OCI-LY1 (cell line): ENCODE measurements at regions not wholly inside any gene's neighbourhood (a gene's known extent, or its start where the extent isn't known, plus 50 kb on each side); places are given as distances from the start of the nearest gene placed in this dataset.

Experiments used
- H2AFZ ChIP-seq: fragments of 200-600 bp; sonication (generic), shearing (Covaris generic); 2 replicates; pipeline ENCODE4 v1.6.0; 2014; ENCODE audit warnings: antibody characterized with exemption, mild to moderate bottlenecking, low read length
- H3F3A ChIP-seq: fragments of 200-600 bp; sonication (generic), shearing (Covaris generic); 2 replicates; pipeline ENCODE4 v1.6.0; 2014; ENCODE audit warnings: mild to moderate bottlenecking, antibody characterized with exemption, low read length, moderate library complexity; ENCODE audit not compliant: insufficient read depth
- H3K27ac ChIP-seq: fragments of 200-600 bp; sonication (generic); 2 replicates; pipeline ENCODE4 v1.5.1; 2014; ENCODE audit warnings: low read length, mixed run types, mild to moderate bottlenecking, low read depth; ENCODE audit not compliant: poor library complexity, severe bottlenecking
- H3K27me3 ChIP-seq: fragments of 200-600 bp; sonication (generic); 2 replicates; pipeline ENCODE4 v1.6.0; 2014; ENCODE audit warnings: antibody characterized with exemption, mild to moderate bottlenecking, low read length, moderate library complexity; ENCODE audit not compliant: insufficient read depth
- H3K36me3 ChIP-seq: fragments of 200-600 bp; sonication (generic); 2 replicates; pipeline ENCODE4 v1.6.1; 2014; ENCODE audit warnings: mild to moderate bottlenecking, antibody characterized with exemption, low read length, moderate library complexity, mixed read lengths; ENCODE audit not compliant: insufficient read depth
- H3K4me1 ChIP-seq: fragments of 200-600 bp; sonication (generic); 2 replicates; pipeline ENCODE4 v1.5.1; 2014; ENCODE audit warnings: mild to moderate bottlenecking, low read length, moderate library complexity; ENCODE audit not compliant: insufficient read depth, severe bottlenecking
- H3K4me2 ChIP-seq: fragments of 200-600 bp; sonication (generic), shearing (Covaris generic); 2 replicates; pipeline ENCODE4 v1.6.1; 2014; ENCODE audit warnings: low read length
- H3K4me3 ChIP-seq: fragments of 200-600 bp; sonication (generic); 2 replicates; pipeline ENCODE4 v1.5.1; 2014; ENCODE audit warnings: low read length, low read depth, mild to moderate bottlenecking, mixed read lengths; ENCODE audit not compliant: poor library complexity, severe bottlenecking
- H3K79me2 ChIP-seq: fragments of 200-600 bp; shearing (Covaris generic); 2 replicates; pipeline ENCODE4 v1.6.1; 2016; ENCODE audit warnings: mixed run types, low read length, mixed read lengths; ENCODE audit not compliant: insufficient read depth
- H3K9ac ChIP-seq: fragments of 200-600 bp; sonication (generic), shearing (Covaris generic); 2 replicates; pipeline ENCODE4 v1.6.1; 2014; ENCODE audit warnings: mild to moderate bottlenecking, low read length, mixed read lengths
- H3K9me2 ChIP-seq: fragments of 200-600 bp; sonication (generic), shearing (Covaris generic); 2 replicates; pipeline ENCODE4 v1.6.1; 2014; ENCODE audit warnings: low read depth, mild to moderate bottlenecking, low read length, mixed read lengths
- H3K9me3 ChIP-seq: fragments of 200-600 bp; shearing (Covaris generic); 2 replicates; pipeline ENCODE4 v1.6.1; 2014; ENCODE audit warnings: low read length, mixed read lengths
- H4K20me1 ChIP-seq: fragments of 200-600 bp; sonication (generic), shearing (Covaris generic); 2 replicates; pipeline ENCODE4 v1.6.0; 2016; ENCODE audit warnings: mild to moderate bottlenecking, low read length; ENCODE audit not compliant: insufficient read depth
- EZH2 ChIP-seq: fragments of 200-600 bp; sonication (generic), shearing (Covaris generic); IDR thresholded peaks from 2 replicates; pipeline ENCODE4 v1.8.0; 2017; ENCODE audit warnings: borderline replicate concordance, mixed run types, mild to moderate bottlenecking, antibody characterized with exemption, low read length, moderate library complexity, mixed read lengths
- TF ChIP-seq, protein P1 (sequence below): fragments of 200-600 bp; sonication (generic), shearing (Covaris generic); IDR thresholded peaks from 2 replicates; pipeline ENCODE4 v1.5.1; 2017; ENCODE audit warnings: mild to moderate bottlenecking, antibody characterized with exemption, low read length, moderate library complexity, mixed read lengths

DNA sequence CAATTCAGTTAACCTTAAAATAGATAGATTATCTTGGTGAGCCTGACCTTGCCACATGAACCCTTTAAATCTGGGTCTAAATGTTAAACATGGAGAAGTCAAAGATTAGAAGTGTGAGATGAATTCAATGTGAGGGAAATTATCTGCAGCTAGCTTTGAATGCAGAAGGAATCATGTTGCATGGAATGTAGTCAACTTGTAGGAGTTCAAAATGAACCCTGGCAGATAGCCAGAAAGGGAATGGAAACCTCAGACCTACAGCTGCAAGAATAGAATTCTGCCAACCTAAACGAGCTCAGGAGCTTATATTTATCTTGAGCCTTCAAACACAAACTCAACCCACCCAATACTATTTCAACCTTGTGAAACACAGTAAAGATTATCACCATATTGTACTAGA is 632.5 kb downstream of the KCTD8 start:
- Histone ChIP-seq H3K9me2 (no peaks in the 10 kb centered on the region), H3K36me3 (no peaks in the 10 kb centered on the region), H3K4me3 (no peak overlapping the region)

DNA sequence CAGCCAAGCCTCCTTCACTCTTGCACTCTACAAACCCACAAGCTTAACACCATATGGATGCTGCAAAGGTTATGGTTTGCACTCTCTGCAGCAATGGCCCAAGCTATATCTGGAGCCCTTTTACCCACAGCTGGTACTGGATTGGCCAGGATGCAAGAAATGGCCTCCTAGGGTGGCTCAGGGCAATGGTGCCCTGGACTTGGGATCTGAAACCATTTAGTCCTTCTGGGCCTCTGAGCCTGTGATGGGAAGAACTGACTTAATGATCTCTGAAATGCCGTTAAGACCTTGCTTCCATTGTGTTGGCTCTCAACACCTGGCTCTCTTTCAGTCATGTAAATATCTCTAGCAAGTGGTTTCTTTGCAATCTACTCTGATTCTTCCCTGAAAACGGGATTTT is 626.0 kb downstream of the KCTD8 start:
- Histone ChIP-seq H3K9me3 (0 out of 2 replicates have a peak, but pooled peaks cover 5% of the 10 kb centered on the region), H3K9ac (no peak overlapping the region)
- TF ChIP-seq EZH2, result no peak
- TF ChIP-seq, protein P1, sequence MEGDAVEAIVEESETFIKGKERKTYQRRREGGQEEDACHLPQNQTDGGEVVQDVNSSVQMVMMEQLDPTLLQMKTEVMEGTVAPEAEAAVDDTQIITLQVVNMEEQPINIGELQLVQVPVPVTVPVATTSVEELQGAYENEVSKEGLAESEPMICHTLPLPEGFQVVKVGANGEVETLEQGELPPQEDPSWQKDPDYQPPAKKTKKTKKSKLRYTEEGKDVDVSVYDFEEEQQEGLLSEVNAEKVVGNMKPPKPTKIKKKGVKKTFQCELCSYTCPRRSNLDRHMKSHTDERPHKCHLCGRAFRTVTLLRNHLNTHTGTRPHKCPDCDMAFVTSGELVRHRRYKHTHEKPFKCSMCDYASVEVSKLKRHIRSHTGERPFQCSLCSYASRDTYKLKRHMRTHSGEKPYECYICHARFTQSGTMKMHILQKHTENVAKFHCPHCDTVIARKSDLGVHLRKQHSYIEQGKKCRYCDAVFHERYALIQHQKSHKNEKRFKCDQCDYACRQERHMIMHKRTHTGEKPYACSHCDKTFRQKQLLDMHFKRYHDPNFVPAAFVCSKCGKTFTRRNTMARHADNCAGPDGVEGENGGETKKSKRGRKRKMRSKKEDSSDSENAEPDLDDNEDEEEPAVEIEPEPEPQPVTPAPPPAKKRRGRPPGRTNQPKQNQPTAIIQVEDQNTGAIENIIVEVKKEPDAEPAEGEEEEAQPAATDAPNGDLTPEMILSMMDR, result no peak

More for the DNA sequence above, 632.5 kb downstream of the KCTD8 start:
- H3K79me2 ChIP-seq, result no peaks in the 10 kb centered on the region
- no peaks in the 10 kb centered on the region for H3K27me3 ChIP-seq
- no peak overlapping the region for H3K4me2 ChIP-seq
- no peaks in the 10 kb centered on the region for H3K4me1 ChIP-seq
- no peaks in the 10 kb centered on the region for H4K20me1 ChIP-seq
- H3K9ac ChIP-seq, result no peak overlapping the region
- TF ChIP-seq, protein P1, result no peak
- TF ChIP-seq EZH2, result no peak
- no peak overlapping the region for H2AFZ ChIP-seq
- no peak overlapping the region for H3K27ac ChIP-seq
- no peaks in the 10 kb centered on the region for H3F3A ChIP-seq
- H3K9me3 ChIP-seq, result no peaks in the 10 kb centered on the region

DNA sequence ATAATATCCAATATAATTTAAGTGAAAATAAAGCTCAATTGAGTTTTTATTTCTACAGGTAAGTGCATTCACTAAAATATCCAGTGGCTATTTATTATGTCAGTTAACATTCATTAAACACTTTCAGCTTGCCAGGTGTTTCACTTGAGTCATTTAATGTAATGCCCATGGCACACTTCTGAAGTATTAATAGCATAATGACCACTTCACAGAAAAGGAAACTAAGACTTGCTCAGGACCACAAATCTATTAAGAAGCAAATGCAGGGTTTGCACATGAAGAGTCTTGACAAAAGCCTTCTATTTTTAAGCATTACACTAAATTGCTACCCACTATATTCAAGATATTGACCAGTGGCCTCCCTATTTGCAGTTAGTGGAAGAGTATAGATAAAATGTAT is 612.7 kb downstream of the KCTD8 start:
- H3K9me2 ChIP-seq, result no peaks in the 10 kb centered on the region
- H3K27ac ChIP-seq, result no peak overlapping the region
- H3K9ac ChIP-seq, result no peak overlapping the region

More for the DNA sequence above, 626.0 kb downstream of the KCTD8 start:
- no peak overlapping the region for H3K4me3 ChIP-seq
- H3K9me2 ChIP-seq, result no peaks in the 10 kb centered on the region
- H3K36me3 ChIP-seq, result no peaks in the 10 kb centered on the region
- H3K79me2 ChIP-seq, result no peaks in the 10 kb centered on the region
- H3K27me3 ChIP-seq, result no peaks in the 10 kb centered on the region
- no peaks in the 10 kb centered on the region for H3F3A ChIP-seq
- no peaks in the 10 kb centered on the region for H3K4me1 ChIP-seq
- no peaks in the 10 kb centered on the region for H4K20me1 ChIP-seq
- no peak overlapping the region for H3K27ac ChIP-seq
- H3K4me2 ChIP-seq, result no peak overlapping the region
- H2AFZ ChIP-seq, result no peak overlapping the region

More for the DNA sequence above, 612.7 kb downstream of the KCTD8 start:
- Histone ChIP-seq H3K4me2 (no peak overlapping the region), H3K9me3 (no peaks in the 10 kb centered on the region), H3F3A (no peaks in the 10 kb centered on the region), H3K4me1 (no peaks in the 10 kb centered on the region), H3K36me3 (no peaks in the 10 kb centered on the region), H2AFZ (no peak overlapping the region), H3K27me3 (no peaks in the 10 kb centered on the region), H3K4me3 (no peak overlapping the region), H4K20me1 (no peaks in the 10 kb centered on the region), H3K79me2 (no peaks in the 10 kb centered on the region)
- TF ChIP-seq, protein P1, result no peak
- no peak for TF ChIP-seq EZH2
